ENCODE measurements at regions not wholly inside any gene's neighbourhood (a gene's known extent, or its start where the extent isn't known, plus 50 kb on each side); places are given as distances from the start of the nearest gene placed in this dataset.

GRCh38 chr5:173733831-173734501, 117.5 kb upstream of the BOD1 start (continued):
- no peak for TF ChIP-seq FOXA2 (IDR thresholded peaks at IDR 0.05)

- no peak for TF ChIP-seq ATF3 (IDR thresholded peaks at IDR 0.05)
- no peak for TF ChIP-seq TAF1 (conservative IDR thresholded peaks at IDR 0.05)
- no peak for TF ChIP-seq RXRA (IDR thresholded peaks at IDR 0.05)
- no peak overlapping the region for H3K4me3 ChIP-seq (ENCODE audit: low read depth in 1 of 3, low read length in 3 of 3)
- no peaks in the 10 kb centered on the region for H3K27me3 ChIP-seq (ENCODE audit: control insufficient read depth in 4 of 4, insufficient read depth in 4 of 4, low read length in 3 of 4)
- H3K9me3 ChIP-seq (ENCODE audit: control insufficient read depth in 4 of 4, low read length in 3 of 4) = no peaks in the 10 kb centered on the region
- H3K36me3 ChIP-seq (ENCODE audit: control insufficient read depth in 4 of 4, insufficient read depth in 3 of 4, low read depth in 1 of 4, low read length in 3 of 4) = no peaks in the 10 kb centered on the region
- H3K9ac ChIP-seq (ENCODE audit: low read depth in 1 of 2, low read length in 2 of 2) = no peak overlapping the region
- H3K4me1 ChIP-seq (ENCODE audit: control insufficient read depth in 4 of 4, insufficient read depth in 4 of 4, low read length in 3 of 4) = no peaks in the 10 kb centered on the region
- no peak overlapping the region for H3K27ac ChIP-seq (ENCODE audit: low read depth in 1 of 2, low read length in 2 of 2)
- no peak for DNase-seq (ENCODE audit: low spot score)
- WGBS = 86% methylated on average over 10 of the region's 10 CpGs
These were observed 118.3 kb upstream of the BOD1 start for GRCh38 chr5:173734716-173735115.

- WGBS = 92% methylated on average over 11 of the region's 11 CpGs
- no peaks in the 10 kb centered on the region for H3K9me3 ChIP-seq (ENCODE audit: control insufficient read depth in 4 of 4, low read length in 3 of 4)
- no peak overlapping the region for H3K9ac ChIP-seq (ENCODE audit: low read depth in 1 of 2, low read length in 2 of 2)
- H3K36me3 ChIP-seq (ENCODE audit: control insufficient read depth in 4 of 4, insufficient read depth in 3 of 4, low read depth in 1 of 4, low read length in 3 of 4) = no peaks in the 10 kb centered on the region
- no peaks in the 10 kb centered on the region for H3K27me3 ChIP-seq (ENCODE audit: control insufficient read depth in 4 of 4, insufficient read depth in 4 of 4, low read length in 3 of 4)
- H3K4me3 ChIP-seq (ENCODE audit: low read depth in 1 of 3, low read length in 3 of 3) = no peak overlapping the region
- no peaks in the 10 kb centered on the region for H3K4me1 ChIP-seq (ENCODE audit: control insufficient read depth in 4 of 4, insufficient read depth in 4 of 4, low read length in 3 of 4)
- DNase-seq (ENCODE audit: low spot score) = no peak
- no peak for TF ChIP-seq ATF3 (IDR thresholded peaks at IDR 0.05)
- TF ChIP-seq JUND (IDR thresholded peaks at IDR 0.05) = no peak
- TF ChIP-seq NR2F2 (IDR thresholded peaks at IDR 0.05) = no peak
- no peak for TF ChIP-seq TAF1 (conservative IDR thresholded peaks at IDR 0.05)
- no peak for TF ChIP-seq RAD21 (IDR thresholded peaks at IDR 0.05)
- no peak for TF ChIP-seq FOXA1 (IDR thresholded peaks at IDR 0.05)
- TF ChIP-seq HNF4A (conservative IDR thresholded peaks at IDR 0.05) = no peak
- TF ChIP-seq GABPA (IDR thresholded peaks at IDR 0.05 in 1 of 2, conservative IDR thresholded peaks at IDR 0.05 in 1 of 2) = no peak
- TF ChIP-seq MAX (IDR thresholded peaks at IDR 0.05) = no peak
- no peak for TF ChIP-seq HNF4G (IDR thresholded peaks at IDR 0.05)
- TF ChIP-seq RXRA (IDR thresholded peaks at IDR 0.05) = no peak
- TF ChIP-seq EGR1 (IDR thresholded peaks at IDR 0.05; ENCODE audit: low read depth in 2 of 2) = no peak
- no peak for TF ChIP-seq ZBTB33 (IDR thresholded peaks at IDR 0.05)
- no peak overlapping the region for H3K27ac ChIP-seq (ENCODE audit: low read depth in 1 of 2, low read length in 2 of 2)
These were observed 118.7 kb upstream of the BOD1 start for GRCh38 chr5:173735184-173735583.

- Histone ChIP-seq H3K27me3 (ENCODE audit: control insufficient read depth in 4 of 4, insufficient read depth in 4 of 4, low read length in 3 of 4) (no peaks in the 10 kb centered on the region), H3K36me3 (ENCODE audit: control insufficient read depth in 4 of 4, insufficient read depth in 3 of 4, low read depth in 1 of 4, low read length in 3 of 4) (no peaks in the 10 kb centered on the region), H3K4me1 (ENCODE audit: control insufficient read depth in 4 of 4, insufficient read depth in 4 of 4, low read length in 3 of 4) (no peaks in the 10 kb centered on the region), H3K9ac (ENCODE audit: low read depth in 1 of 2, low read length in 2 of 2) (no peak overlapping the region), H3K9me3 (ENCODE audit: control insufficient read depth in 4 of 4, low read length in 3 of 4) (no peaks in the 10 kb centered on the region), H3K4me3 (ENCODE audit: low read depth in 1 of 3, low read length in 3 of 3) (no peak overlapping the region), H3K27ac (ENCODE audit: low read depth in 1 of 2, low read length in 2 of 2) (no peak overlapping the region)
- no peak for DNase-seq (ENCODE audit: low spot score)
- WGBS = 99% methylated on average over 5 of the region's 5 CpGs
- no peak for TF ChIP-seq MAX (IDR thresholded peaks at IDR 0.05)
- TF ChIP-seq ZBTB33 (IDR thresholded peaks at IDR 0.05) = no peak
- no peak for TF ChIP-seq NR2F2 (IDR thresholded peaks at IDR 0.05)
- no peak for TF ChIP-seq HNF4G (IDR thresholded peaks at IDR 0.05)
- TF ChIP-seq REST (IDR thresholded peaks at IDR 0.05) = no peak
- TF ChIP-seq SP1 (IDR thresholded peaks at IDR 0.05) = no peak
- TF ChIP-seq YY1 (IDR thresholded peaks at IDR 0.05) = no peak
- TF ChIP-seq FOXA1 (IDR thresholded peaks at IDR 0.05) = no peak
- TF ChIP-seq ATF3 (IDR thresholded peaks at IDR 0.05) = no peak
These were observed 119.2 kb upstream of the BOD1 start for GRCh38 chr5:173735691-173736090.

Data from liver (tissue), 7 donors.